ENCODE measurements at regions not wholly inside any gene's neighbourhood (a gene's known extent, or its start where the extent isn't known, plus 50 kb on each side); places are given as distances from the start of the nearest gene placed in this dataset.
"Not testable (repeated sequence)": the region's sequence is repeated elsewhere in the genome, so short reads cannot be mapped to it uniquely, and the experiment has no call there.

GRCh38 chr4:162978398-162978797 is 188.3 kb downstream of the NAF1 start:
- H3K4me3 ChIP-seq (ENCODE audit: control insufficient read depth, low read depth, low read length): no peak overlapping the region
- no peak for TF ChIP-seq CTCF (conservative IDR thresholded peaks at IDR 0.05; ENCODE audit: control insufficient read depth, insufficient read depth, low read depth, low read length)
- DNase-seq (ENCODE audit: low read depth): no peak

GRCh38 chr4:162977788-162978187 is 188.9 kb downstream of the NAF1 start:
- no peak for TF ChIP-seq CTCF (conservative IDR thresholded peaks at IDR 0.05; ENCODE audit: control insufficient read depth, insufficient read depth, low read depth, low read length)
- no peak for DNase-seq (ENCODE audit: low read depth)
- H3K4me3 ChIP-seq (ENCODE audit: control insufficient read depth, low read depth, low read length): no peak overlapping the region

- TF ChIP-seq CTCF (conservative IDR thresholded peaks at IDR 0.05; ENCODE audit: control insufficient read depth, insufficient read depth, low read depth, low read length): no peak
- no peak for DNase-seq (ENCODE audit: low read depth)
Measured at GRCh38 chr4:162972661-162973330, 193.9 kb downstream of the NAF1 start.

GRCh38 chr4:162969194-162969593 is 197.5 kb downstream of the NAF1 start:
- no peak for DNase-seq (ENCODE audit: low read depth)
- H3K4me3 ChIP-seq (ENCODE audit: control insufficient read depth, low read depth, low read length): no peak overlapping the region
- no peak for TF ChIP-seq CTCF (conservative IDR thresholded peaks at IDR 0.05; ENCODE audit: control insufficient read depth, insufficient read depth, low read depth, low read length)

More at GRCh38 chr4:162972661-162973330, 193.9 kb downstream of the NAF1 start:
- H3K4me3 ChIP-seq (ENCODE audit: control insufficient read depth, low read depth, low read length): no peak overlapping the region

- DNase-seq (ENCODE audit: low read depth); H3K4me3 ChIP-seq (ENCODE audit: control insufficient read depth, low read depth, low read length): not testable (repeated sequence)
Measured at GRCh38 chr4:162965978-162966377, 200.7 kb downstream of the NAF1 start.

- no peak overlapping the region for H3K4me3 ChIP-seq (ENCODE audit: control insufficient read depth, low read depth, low read length)
- no peak for DNase-seq (ENCODE audit: low read depth)
- TF ChIP-seq CTCF (conservative IDR thresholded peaks at IDR 0.05; ENCODE audit: control insufficient read depth, insufficient read depth, low read depth, low read length): no peak
Measured at GRCh38 chr4:162959046-162959445, 207.6 kb downstream of the NAF1 start.

- TF ChIP-seq CTCF (conservative IDR thresholded peaks at IDR 0.05; ENCODE audit: control insufficient read depth, insufficient read depth, low read depth, low read length): no peak
- H3K4me3 ChIP-seq (ENCODE audit: control insufficient read depth, low read depth, low read length): no peak overlapping the region
- DNase-seq (ENCODE audit: low read depth): no peak
Measured at GRCh38 chr4:162957521-162958143, 209.1 kb downstream of the NAF1 start.
